Activated gamma-delta T cell treated with Interleukin-2 at 50 U/mL for 16 hours (primary cell): ENCODE measurements at regions not wholly inside any gene's neighbourhood (a gene's known extent, or its start where the extent isn't known, plus 50 kb on each side); places are given as distances from the start of the nearest gene placed in this dataset.

ENCODE experiments used
- DNase-seq: peaks from one replicate; pipeline ENCODE4 v3.0.0-alpha.2; 2020

GRCh38 chr14:49999826-50000379, 107.0 kb downstream of the ARF6 start:
- DNase-seq = no peak

GRCh38 chr14:50000380-50001150, 107.7 kb downstream of the ARF6 start:
- DNase-seq = peak; percentile 71

- peak; percentile 60 for DNase-seq
Observed at GRCh38 chr14:50001151-50001998, 108.5 kb downstream of the ARF6 start.

GRCh38 chr14:50001999-50002925, 109.4 kb downstream of the ARF6 start:
- peak; percentile 67 for DNase-seq

- no peak for DNase-seq
Observed at GRCh38 chr14:50002926-50003212, 110.0 kb downstream of the ARF6 start.

GRCh38 chr14:50003213-50004021, 110.5 kb downstream of the ARF6 start:
- DNase-seq = peak; percentile 75

GRCh38 chr14:50006141-50006540, 110.2 kb downstream of the VCPKMT start:
- DNase-seq = no peak

GRCh38 chr14:50007123-50007903, 109.1 kb downstream of the VCPKMT start:
- DNase-seq = no peak

- DNase-seq = no peak
Observed at GRCh38 chr14:50008562-50008961, 107.8 kb downstream of the VCPKMT start.

- DNase-seq = no peak
Observed at GRCh38 chr14:50008974-50009373, 107.4 kb downstream of the VCPKMT start.

- DNase-seq = no peak
Observed at GRCh38 chr14:50010752-50011151, 105.6 kb downstream of the VCPKMT start.

- DNase-seq = no peak
Observed at GRCh38 chr14:50011242-50011641, 105.1 kb downstream of the VCPKMT start.

- no peak for DNase-seq
Observed at GRCh38 chr14:50012644-50013043, 103.7 kb downstream of the VCPKMT start.

- no peak for DNase-seq
Observed at GRCh38 chr14:50013198-50013918, 103.0 kb downstream of the VCPKMT start.

- no peak for DNase-seq
Observed at GRCh38 chr14:50013934-50014333, 102.4 kb downstream of the VCPKMT start.

- no peak for DNase-seq
Observed at GRCh38 chr14:50014809-50015430, 101.5 kb downstream of the VCPKMT start.

- DNase-seq = no peak
Observed at GRCh38 chr14:50015716-50016115, 100.7 kb downstream of the VCPKMT start.

- DNase-seq = no peak
Observed at GRCh38 chr14:50018201-50018932, 98.0 kb downstream of the VCPKMT start.

- DNase-seq = no peak
Observed at GRCh38 chr14:50018933-50019210, 97.5 kb downstream of the VCPKMT start.

- DNase-seq = no peak
Observed at GRCh38 chr14:50020184-50020583, 96.2 kb downstream of the VCPKMT start.
